ENCODE measurements at regions not wholly inside any gene's neighbourhood (a gene's known extent, or its start where the extent isn't known, plus 50 kb on each side); places are given as distances from the start of the nearest gene placed in this dataset.

- TF ChIP-seq CTCF (IDR thresholded peaks at IDR 0.05) (peak in 2 of 3 experiments; percentile 37 to 47), POLR2AphosphoS5 (IDR thresholded peaks at IDR 0.05; ENCODE audit: insufficient read depth in 1 of 2, low read depth in 1 of 2) (no peak), POLR2A (IDR thresholded peaks at IDR 0.05) (no peak)
Measured at GRCh38 chr15:25933456-25934158, 70.5 kb upstream of the ATP10A start.

Data from vagina (tissue), 2 donors.